HL-60 (cell line): ENCODE measurements at regions not wholly inside any gene's neighbourhood (a gene's known extent, or its start where the extent isn't known, plus 50 kb on each side); places are given as distances from the start of the nearest gene placed in this dataset.
"Not testable (repeated sequence)": the region's sequence is repeated elsewhere in the genome, so short reads cannot be mapped to it uniquely, and the experiment has no call there.

ENCODE experiments used
- DNase-seq, 2 experiments: peaks; one replicate each; pipeline ENCODE4 v3.0.0-alpha.2; 2010 to 2020; ENCODE audit warnings: low read depth in 1 of 2, low spot score in 1 of 2
- H3K27ac ChIP-seq: fragments of 250-450 bp; sonication (Bioruptor Pico); replicated peaks from 2 replicates; pipeline ENCODE4 v1.5.1; 2020; ENCODE audit warnings: mild to moderate bottlenecking, moderate library complexity
- H3K27me3 ChIP-seq: fragments of 250-450 bp; sonication (Bioruptor Pico); 2 replicates; pipeline ENCODE4 v1.5.1; 2021; ENCODE audit warnings: mild to moderate bottlenecking, moderate library complexity; ENCODE audit not compliant: insufficient read depth, poor library complexity, severe bottlenecking
- H3K4me3 ChIP-seq: replicated peaks from 2 replicates; pipeline ENCODE4 v1.5.1; 2011; ENCODE audit warnings: mild to moderate bottlenecking, control low read depth, low read length; ENCODE audit not compliant: insufficient read depth
- GABPA ChIP-seq: IDR thresholded peaks from 2 replicates; pipeline ENCODE4 v1.6.1; 2012; ENCODE audit warnings: low read depth
- POLR2AphosphoS5 ChIP-seq: IDR thresholded peaks from 2 replicates; pipeline ENCODE4 v1.6.1; 2012; ENCODE audit warnings: low read depth
- REST ChIP-seq: IDR thresholded peaks from 2 replicates; pipeline ENCODE4 v1.6.1; 2012; ENCODE audit warnings: low read depth; ENCODE audit not compliant: insufficient replicate concordance
- SPI1 ChIP-seq: IDR thresholded peaks from 2 replicates; pipeline ENCODE4 v1.6.1; 2012; ENCODE audit warnings: low read depth, mild to moderate bottlenecking, borderline replicate concordance
- TF ChIP-seq, protein P1 (sequence below): IDR thresholded peaks from one replicate; pipeline ENCODE4 v1.5.1; 2011; ENCODE audit warnings: low read length, control low read depth, inconsistent platforms; ENCODE audit not compliant: insufficient read depth

DNA sequence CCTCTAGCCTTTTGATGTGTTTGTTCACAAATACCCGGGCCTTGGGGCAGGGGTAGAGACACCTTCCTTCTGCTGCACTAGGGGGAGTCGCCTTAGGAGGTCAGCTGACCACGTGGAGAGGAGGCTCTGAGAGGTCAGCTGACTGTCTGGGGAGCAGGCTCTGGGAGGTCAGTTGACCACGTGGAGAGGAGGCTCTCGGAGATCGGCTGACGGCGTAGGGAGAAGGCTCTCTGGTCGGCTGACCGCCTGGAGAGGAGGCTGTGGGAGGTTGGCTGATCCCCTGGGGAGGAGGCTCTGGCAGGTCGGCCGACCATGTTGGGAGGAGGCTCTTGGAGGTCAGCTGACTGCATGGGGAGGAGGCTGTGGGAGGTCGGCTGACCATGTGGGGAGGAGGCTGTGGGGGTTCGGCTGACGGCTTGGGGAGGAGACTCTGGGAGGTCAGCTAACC lies 59.6 kb upstream of the LYZL1 start:
- TF ChIP-seq GABPA (no peak), POLR2AphosphoS5 (no peak), REST (no peak), SPI1 (no peak)
- TF ChIP-seq, protein P1, sequence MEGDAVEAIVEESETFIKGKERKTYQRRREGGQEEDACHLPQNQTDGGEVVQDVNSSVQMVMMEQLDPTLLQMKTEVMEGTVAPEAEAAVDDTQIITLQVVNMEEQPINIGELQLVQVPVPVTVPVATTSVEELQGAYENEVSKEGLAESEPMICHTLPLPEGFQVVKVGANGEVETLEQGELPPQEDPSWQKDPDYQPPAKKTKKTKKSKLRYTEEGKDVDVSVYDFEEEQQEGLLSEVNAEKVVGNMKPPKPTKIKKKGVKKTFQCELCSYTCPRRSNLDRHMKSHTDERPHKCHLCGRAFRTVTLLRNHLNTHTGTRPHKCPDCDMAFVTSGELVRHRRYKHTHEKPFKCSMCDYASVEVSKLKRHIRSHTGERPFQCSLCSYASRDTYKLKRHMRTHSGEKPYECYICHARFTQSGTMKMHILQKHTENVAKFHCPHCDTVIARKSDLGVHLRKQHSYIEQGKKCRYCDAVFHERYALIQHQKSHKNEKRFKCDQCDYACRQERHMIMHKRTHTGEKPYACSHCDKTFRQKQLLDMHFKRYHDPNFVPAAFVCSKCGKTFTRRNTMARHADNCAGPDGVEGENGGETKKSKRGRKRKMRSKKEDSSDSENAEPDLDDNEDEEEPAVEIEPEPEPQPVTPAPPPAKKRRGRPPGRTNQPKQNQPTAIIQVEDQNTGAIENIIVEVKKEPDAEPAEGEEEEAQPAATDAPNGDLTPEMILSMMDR, result no peak
- H3K4me3 ChIP-seq, result no peak overlapping the region
- no peaks in the 10 kb centered on the region for H3K27me3 ChIP-seq
- H3K27ac ChIP-seq, result no peak overlapping the region
- no peak for DNase-seq

GRCh38 chr10:29236910-29237309 lies 52.0 kb upstream of the LYZL1 start:
- not testable (repeated sequence) for H3K27ac ChIP-seq, DNase-seq, H3K4me3 ChIP-seq, H3K27me3 ChIP-seq

DNA sequence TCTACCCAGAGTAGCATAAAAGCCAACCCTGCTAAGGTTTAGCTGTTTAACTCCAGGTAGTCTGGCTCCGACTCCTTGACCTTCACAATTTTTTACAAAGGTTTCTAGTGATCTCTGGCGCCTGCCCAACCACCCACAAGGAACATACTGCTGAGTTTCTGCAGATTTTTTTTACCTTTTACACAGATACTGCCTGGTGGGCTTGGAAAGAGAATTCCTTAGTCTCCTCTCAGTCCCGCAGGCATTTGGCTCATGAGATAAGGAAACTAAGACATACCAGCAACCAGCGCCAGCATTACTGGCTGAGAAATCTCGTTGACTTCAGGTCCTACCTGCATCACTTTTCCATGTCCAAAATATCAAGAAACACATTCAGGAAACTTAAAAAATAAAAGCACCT lies 51.1 kb upstream of the LYZL1 start:
- TF ChIP-seq GABPA, result no peak
- TF ChIP-seq, protein P1, result no peak
- no peak for TF ChIP-seq SPI1
- TF ChIP-seq POLR2AphosphoS5, result no peak
- TF ChIP-seq REST, result no peak
- Histone ChIP-seq H3K27ac (no peak overlapping the region), H3K27me3 (no peaks in the 10 kb centered on the region), H3K4me3 (no peak overlapping the region)
- DNase-seq, result no peak

- Histone ChIP-seq H3K27me3 (no peaks in the 10 kb centered on the region), H3K27ac (peak overlapping the region; percentile 63), H3K4me3 (no peak overlapping the region)
- no peak for TF ChIP-seq REST
- TF ChIP-seq, protein P1, result no peak
- TF ChIP-seq GABPA, result no peak
- no peak for TF ChIP-seq POLR2AphosphoS5
- no peak for DNase-seq
These were observed 50.2 kb upstream of the LYZL1 start for GRCh38 chr10:29238523-29239135.
